GM12878 (cell line): ENCODE measurements at regions not wholly inside any gene's neighbourhood (a gene's known extent, or its start where the extent isn't known, plus 50 kb on each side); places are given as distances from the start of the nearest gene placed in this dataset.

ENCODE experiments used
- ATAC-seq: fragments of 200-7000 bp; cut with Tn5 transposase; 3 replicates; pipeline ENCODE4 v1.9.1; 2020; ENCODE audit warnings: mild to moderate bottlenecking, moderate library complexity
- BruUV-seq: library from RNA; stranded (reverse); fragments of 400-500 nt; replicated peaks from 2 replicates; lab custom pipeline; 2021; lab: Mats Ljungman, UMichigan
- CTCF ChIA-PET: fragments of 300-600 bp; sonication (Branson Sonifier 250); formaldehyde crosslinking; extraction: SDS; loops from one replicate; lab custom pipeline; 2021; ENCODE audit warnings: inconsistent platforms; lab: Yijun Ruan, JAX
- POLR2A ChIA-PET: fragments of 350-600 bp; formaldehyde crosslinking; extraction: SDS; loops from one replicate; lab custom pipeline; 2021; ENCODE audit warnings: inconsistent platforms; lab: Charles Lee
- RAD21 ChIA-PET: fragments of 300-600 bp; sonication (Branson Sonifier 250); formaldehyde crosslinking; loops from one replicate; lab custom pipeline; 2023; ENCODE audit warnings: antibody characterized with exemption; ENCODE audit not compliant: unreplicated experiment; lab: Charles Lee
- SMC1A ChIA-PET: fragments of 300-600 bp; sonication (Branson Sonifier 250); formaldehyde crosslinking; loops from one replicate; lab custom pipeline; 2023; ENCODE audit not compliant: unreplicated experiment, uncharacterized antibody; lab: Charles Lee
- DNase-seq: peaks from one replicate; pipeline ENCODE4 v3.0.0-alpha.2; 2011; ENCODE audit warnings: low read depth, low spot score
- FAIRE-seq: peaks from 3 replicates; lab custom pipeline; 2011; peaks lifted over from hg19 to GRCh38; lab: Jason Lieb, UNC
- H2AFZ ChIP-seq: 2 replicates; pipeline ENCODE4 v1.6.0; 2011; ENCODE audit warnings: low read depth, low read length, control low read depth; ENCODE audit not compliant: control insufficient read depth
- H3K27ac ChIP-seq: 2 replicates; pipeline ENCODE4 v1.5.1; 2011; ENCODE audit warnings: control low read depth; ENCODE audit not compliant: control insufficient read depth, insufficient read depth
- H3K27me3 ChIP-seq, 2 experiments: replicated peaks in 1 of 2; 2 replicates each; pipeline versions ENCODE4 v1.6.0 to v1.6.1; 2011; ENCODE audit warnings: low read length in 1 of 2; ENCODE audit not compliant: control insufficient read depth in 2 of 2, insufficient read depth in 2 of 2
- H3K36me3 ChIP-seq, 2 experiments: 2 replicates each; pipeline ENCODE4 v1.5.1; 2011; ENCODE audit warnings: low read length in 1 of 2; ENCODE audit not compliant: control insufficient read depth in 2 of 2, insufficient read depth in 2 of 2
- H3K4me1 ChIP-seq: 2 replicates; pipeline ENCODE4 v1.6.1; 2011; ENCODE audit warnings: mild to moderate bottlenecking, low read length, moderate library complexity, mixed read lengths; ENCODE audit not compliant: control insufficient read depth, insufficient read depth
- H3K4me2 ChIP-seq: 2 replicates; pipeline ENCODE4 v1.6.0; 2011; ENCODE audit warnings: control low read depth; ENCODE audit not compliant: control insufficient read depth, insufficient read depth
- H3K4me3 ChIP-seq: fragments of 200-600 bp; sonication (generic); 2 replicates; pipeline ENCODE4 v1.5.1; 2016
- H3K79me2 ChIP-seq: 2 replicates; pipeline ENCODE4 v1.6.0; 2011; ENCODE audit warnings: low read length; ENCODE audit not compliant: control insufficient read depth, insufficient read depth
- H3K9ac ChIP-seq: 2 replicates; pipeline ENCODE4 v1.8.0; 2011; ENCODE audit warnings: low read length, control low read depth, mixed read lengths; ENCODE audit not compliant: control insufficient read depth, insufficient read depth
- H3K9me3 ChIP-seq: replicated peaks from 3 replicates; pipeline ENCODE4 v1.5.1; 2011; ENCODE audit warnings: mild to moderate bottlenecking, low read length; ENCODE audit not compliant: control insufficient read depth, insufficient read depth
- H4K20me1 ChIP-seq: 2 replicates; pipeline ENCODE4 v1.6.0; 2011; ENCODE audit not compliant: control insufficient read depth, insufficient read depth
- ATF3 ChIP-seq: IDR thresholded peaks from 2 replicates; pipeline ENCODE4 v1.6.1; 2011; ENCODE audit warnings: low read depth, mild to moderate bottlenecking, low read length, moderate library complexity, borderline replicate concordance; ENCODE audit errors: extremely low read depth
- ATF7 ChIP-seq: fragments of 450-650 bp; IDR thresholded peaks from 2 replicates; pipeline ENCODE4 v1.6.1; 2016; ENCODE audit warnings: low read depth, mild to moderate bottlenecking
- CBFB ChIP-seq: IDR thresholded peaks from 2 replicates; pipeline ENCODE4 v1.6.1; 2016; ENCODE audit warnings: antibody characterized with exemption, low read depth
- CHD1 ChIP-seq: IDR thresholded peaks from 2 replicates; pipeline ENCODE4 v1.6.1; 2012; ENCODE audit warnings: low read depth, low read length, improper control_type of control experiment
- IKZF1 ChIP-seq: fragments of 450-650 bp; conservative IDR thresholded peaks from 2 replicates; pipeline ENCODE4 v1.6.1; 2017; ENCODE audit warnings: antibody characterized with exemption, mild to moderate bottlenecking
- JUND ChIP-seq: IDR thresholded peaks from 2 replicates; pipeline ENCODE4 v1.6.1; 2012; ENCODE audit warnings: low read depth, mild to moderate bottlenecking, low read length, improper control_type of control experiment, moderate library complexity
- KAT2A ChIP-seq: conservative IDR thresholded peaks from 2 replicates; pipeline ENCODE4 v1.6.1; 2011; ENCODE audit warnings: low read depth, low read length; ENCODE audit not compliant: control insufficient read depth
- NBN ChIP-seq: fragments of 450-650 bp; IDR thresholded peaks from 2 replicates; pipeline ENCODE4 v1.6.1; 2016
- NFXL1 ChIP-seq: fragments of 450-650 bp; IDR thresholded peaks from 2 replicates; pipeline ENCODE4 v1.6.1; 2017; ENCODE audit warnings: antibody characterized with exemption, mild to moderate bottlenecking, borderline replicate concordance
- NFYA ChIP-seq: IDR thresholded peaks from 2 replicates; pipeline ENCODE4 v1.6.1; 2011; ENCODE audit warnings: low read depth, mild to moderate bottlenecking, low read length, improper control_type of control experiment, borderline replicate concordance
- RELA ChIP-seq: fragments of 450-650 bp; IDR thresholded peaks from 2 replicates; pipeline ENCODE4 v1.8.0; 2014; ENCODE audit warnings: borderline replicate concordance; ENCODE audit not compliant: partially characterized antibody
- ZNF217 ChIP-seq: fragments of 450-650 bp; IDR thresholded peaks from 2 replicates; pipeline ENCODE4 v1.6.1; 2017; ENCODE audit warnings: antibody characterized with exemption, mild to moderate bottlenecking
- WGBS: methylation state at CpG from one replicate; pipeline ENCODE4 v1.1.6; 2016; ENCODE audit warnings: low lambda C conversion rate; ENCODE audit not compliant: insufficient replicate concordance, insufficient coverage; ENCODE audit errors: missing lambda C conversion rate; 5-methylcytosine and 5-hydroxymethylcytosine counted together
- in situ Hi-C: fragments of 300-500 bp; cut with MboI; formaldehyde crosslinking; loops from 9 replicates; pipeline ENCODE4 v1.14.3; 2018; ENCODE audit warnings: mixed read lengths
- intact Hi-C: fragments of 100-400 bp; cut with micrococcal nuclease; formaldehyde crosslinking; loops from one replicate; pipeline ENCODE4 v1.14.2; 2022; ENCODE audit not compliant: unreplicated experiment

- ChIA-PET POLR2A (no interaction called here), SMC1A (no interaction called here), RAD21 (no interaction called here), CTCF (no interaction called here)
- Histone ChIP-seq H3K36me3 (no peaks in the 10 kb centered on the region), H3K27ac (no peak overlapping the region), H3K4me2 (no peak overlapping the region), H3K27me3 (no peaks in the 10 kb centered on the region), H3K9me3 (no peaks in the 10 kb centered on the region), H3K79me2 (no peaks in the 10 kb centered on the region), H3K4me1 (no peaks in the 10 kb centered on the region), H2AFZ (no peak overlapping the region), H4K20me1 (no peaks in the 10 kb centered on the region), H3K9ac (no peak overlapping the region), H3K4me3 (no peak overlapping the region)
- in situ Hi-C loops = no loop called here
- TF ChIP-seq IKZF1 (no peak), ATF3 (no peak), NBN (no peak), CHD1 (no peak)
- 17% methylated on average over 9 of the region's 9 CpGs for whole genome bisulfite sequencing
- intact Hi-C loops = no loop called here
- DNase-seq = no peak
- FAIRE-seq = no peak
- ATAC-seq = no peak
- no TSS peak for BruUV-seq
Measured at GRCh38 chr11:71095294-71095850, 157.0 kb downstream of the SHANK2 start.

DNA sequence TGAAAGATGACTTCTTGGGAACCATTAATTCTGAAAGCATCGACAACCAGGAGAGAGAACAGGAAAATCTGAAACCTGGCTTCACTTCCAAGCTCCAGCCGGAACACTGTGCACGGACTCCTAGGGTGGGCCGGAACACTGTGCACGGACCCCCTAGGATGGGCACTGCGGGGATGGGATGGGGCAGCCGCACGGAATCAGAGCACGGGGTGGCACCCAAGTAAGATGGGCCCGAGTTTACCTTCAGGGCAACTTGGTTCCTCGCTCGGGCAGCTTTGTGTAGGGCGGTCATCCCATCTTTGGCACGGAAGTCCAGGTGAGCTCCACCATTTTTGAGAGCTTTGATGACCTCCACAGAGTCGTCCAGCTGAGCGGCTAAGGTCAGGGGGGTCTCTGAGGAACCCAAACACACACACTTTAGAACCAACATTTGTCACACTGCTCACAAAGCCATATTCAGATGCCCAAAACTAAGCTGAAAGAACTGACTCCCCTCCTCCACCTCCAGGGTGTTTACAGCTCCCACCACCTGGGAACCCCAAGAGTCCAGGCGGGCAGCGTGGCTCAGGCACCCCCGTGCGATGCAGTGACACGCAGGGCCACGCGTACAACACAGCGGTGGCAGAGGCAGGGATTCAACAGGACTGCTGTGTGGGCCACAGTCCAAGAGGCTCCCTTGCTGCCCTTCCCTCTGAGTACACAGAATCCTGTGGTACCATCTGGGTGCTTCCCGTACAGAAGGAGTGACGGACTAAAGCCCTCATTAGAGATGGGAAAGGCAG is 157.9 kb downstream of the SHANK2 start:
- H3K27me3 ChIP-seq = no peaks in the 10 kb centered on the region
- DNase-seq = no peak
- no peak for TF ChIP-seq NFYA
- no peak for TF ChIP-seq KAT2A
- TF ChIP-seq IKZF1 = no peak
- no peak for TF ChIP-seq ZNF217
- TF ChIP-seq NFXL1 = no peak
- TF ChIP-seq JUND = no peak
- no peak for TF ChIP-seq ATF7
- TF ChIP-seq RELA = no peak
- TF ChIP-seq CBFB = no peak
- no peaks in the 10 kb centered on the region for H3K36me3 ChIP-seq
- POLR2A ChIA-PET = no interaction called here
- no peak for ATAC-seq
- CTCF ChIA-PET = no interaction called here
- no peaks in the 10 kb centered on the region for H3K9me3 ChIP-seq
- no peak for FAIRE-seq
- H3K79me2 ChIP-seq = no peaks in the 10 kb centered on the region
- BruUV-seq = no TSS peak
- H2AFZ ChIP-seq = no peak overlapping the region
- no peak overlapping the region for H3K9ac ChIP-seq
- in situ Hi-C loops (no loop called here), intact Hi-C loops (no loop called here)
- 48% methylated on average over 26 of the region's 26 CpGs for WGBS
- no peak overlapping the region for H3K4me3 ChIP-seq
- H4K20me1 ChIP-seq = no peaks in the 10 kb centered on the region
- no peak overlapping the region for H3K4me2 ChIP-seq
- H3K27ac ChIP-seq = no peak overlapping the region
- SMC1A ChIA-PET = no interaction called here
- RAD21 ChIA-PET = no interaction called here
- no peaks in the 10 kb centered on the region for H3K4me1 ChIP-seq
